OCI-M1 (cell line): ENCODE measurements at regions not wholly inside any gene's neighbourhood (a gene's known extent, or its start where the extent isn't known, plus 50 kb on each side); places are given as distances from the start of the nearest gene placed in this dataset.

Experiments
- DNase-seq: peaks from one replicate; lab custom pipeline; 2025; lab: John Stamatoyannopoulos, UW

GRCh38 chr15:87805117-87805820, 451.3 kb downstream of the NTRK3 start:
- DNase-seq = no peak

DNA sequence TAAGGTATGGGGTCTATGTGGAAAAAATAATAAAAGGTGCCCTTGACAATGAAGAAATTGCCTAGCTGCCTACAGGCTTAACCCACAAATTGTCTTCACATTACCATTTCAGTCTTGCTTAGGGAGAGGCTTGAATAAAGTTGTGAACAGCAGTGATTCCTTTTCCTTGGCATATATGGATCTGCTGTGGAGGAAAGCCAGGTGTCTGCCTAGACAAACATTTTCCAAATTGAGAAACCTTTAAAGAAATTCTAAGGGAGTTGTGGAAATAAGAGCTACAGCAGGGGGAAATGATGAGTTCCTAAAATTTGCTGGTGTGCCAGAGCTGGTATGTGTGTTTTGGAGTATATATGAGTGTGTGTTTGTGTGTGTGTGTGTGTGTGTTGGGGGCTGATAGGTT, 452.1 kb downstream of the NTRK3 start:
- no peak for DNase-seq

GRCh38 chr15:87799838-87800237, 456.7 kb downstream of the NTRK3 start:
- DNase-seq = no peak

- no peak for DNase-seq
These were observed 457.1 kb downstream of the NTRK3 start for GRCh38 chr15:87799428-87799827.

DNA sequence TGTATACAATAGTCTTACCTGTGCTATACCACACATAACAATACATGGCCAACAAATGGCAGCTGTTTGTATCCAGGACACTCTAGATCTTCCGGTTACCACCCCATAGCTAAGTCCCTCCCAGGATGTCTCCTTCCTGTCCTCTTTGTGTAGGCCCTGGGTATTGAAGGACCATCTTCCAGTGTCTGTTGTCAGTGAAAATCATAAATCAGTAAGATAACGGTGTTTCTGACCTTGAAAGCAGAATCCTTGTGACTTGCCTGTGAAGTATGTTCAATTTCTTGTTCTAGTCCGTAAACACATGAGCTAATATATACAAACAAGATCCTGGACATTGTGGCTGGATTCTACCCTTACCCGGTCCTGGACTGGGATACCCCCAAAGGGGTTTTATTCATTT, 462.8 kb downstream of the NTRK3 start:
- no peak for DNase-seq

DNA sequence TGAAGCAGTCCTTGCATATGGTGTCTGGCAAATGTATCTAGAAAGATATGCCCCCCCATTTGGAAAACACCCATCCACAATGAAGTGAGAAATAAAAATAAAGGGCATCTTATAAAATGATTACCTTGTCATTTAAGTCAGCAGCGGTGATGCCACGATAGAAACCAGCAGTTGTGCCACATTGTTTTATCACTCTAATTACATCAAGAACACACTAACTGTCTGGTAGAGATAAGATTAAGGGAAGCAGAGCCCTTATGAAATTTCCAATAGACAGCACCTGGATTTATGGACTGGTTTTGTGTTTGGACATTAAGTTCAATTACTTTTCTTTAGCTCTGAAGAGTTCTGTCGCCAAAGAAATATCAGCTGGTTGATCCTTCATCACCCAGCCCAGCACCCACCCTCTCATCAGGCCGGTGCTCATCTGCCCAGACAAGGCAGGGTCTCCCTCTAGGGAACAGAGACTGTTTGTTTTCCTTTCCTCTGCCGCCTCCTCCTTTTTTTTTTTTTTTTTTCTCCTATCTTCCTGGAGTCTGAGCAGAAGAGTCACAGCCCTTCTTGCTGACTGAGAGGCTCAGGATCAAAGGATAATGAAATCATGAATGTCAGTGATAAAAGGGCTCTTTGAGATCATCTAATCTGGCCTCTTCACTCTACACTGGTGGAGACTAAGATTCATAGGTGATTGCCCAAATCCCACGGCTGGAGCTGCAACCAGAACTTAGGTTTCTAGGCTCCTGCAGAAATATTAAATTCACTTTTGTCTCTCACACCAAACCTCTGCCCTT, 464.1 kb downstream of the NTRK3 start:
- no peak for DNase-seq

- no peak for DNase-seq
These were observed 474.4 kb downstream of the NTRK3 start for GRCh38 chr15:87781959-87782625.

GRCh38 chr15:87779746-87780145, 476.8 kb downstream of the NTRK3 start:
- DNase-seq = no peak

DNA sequence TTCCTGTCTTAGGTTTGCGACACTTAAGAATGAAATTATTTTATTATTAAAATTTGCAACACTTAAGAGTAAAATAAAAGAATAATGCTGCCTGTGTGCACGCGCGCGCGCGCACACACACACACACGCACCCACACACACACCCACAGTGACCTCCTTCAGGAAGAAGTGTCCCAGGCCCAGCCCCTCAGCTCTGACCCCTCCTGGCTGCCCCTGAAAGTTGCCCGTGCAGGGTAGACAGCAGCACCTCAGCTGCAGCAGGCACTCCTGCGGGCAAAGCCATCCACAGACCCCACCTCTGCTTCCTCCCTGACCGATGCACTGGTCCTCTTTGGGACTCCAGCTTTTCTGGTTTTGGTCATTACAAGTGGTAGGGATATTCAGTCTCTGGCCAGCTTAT, 478.2 kb downstream of the NTRK3 start:
- no peak for DNase-seq

DNA sequence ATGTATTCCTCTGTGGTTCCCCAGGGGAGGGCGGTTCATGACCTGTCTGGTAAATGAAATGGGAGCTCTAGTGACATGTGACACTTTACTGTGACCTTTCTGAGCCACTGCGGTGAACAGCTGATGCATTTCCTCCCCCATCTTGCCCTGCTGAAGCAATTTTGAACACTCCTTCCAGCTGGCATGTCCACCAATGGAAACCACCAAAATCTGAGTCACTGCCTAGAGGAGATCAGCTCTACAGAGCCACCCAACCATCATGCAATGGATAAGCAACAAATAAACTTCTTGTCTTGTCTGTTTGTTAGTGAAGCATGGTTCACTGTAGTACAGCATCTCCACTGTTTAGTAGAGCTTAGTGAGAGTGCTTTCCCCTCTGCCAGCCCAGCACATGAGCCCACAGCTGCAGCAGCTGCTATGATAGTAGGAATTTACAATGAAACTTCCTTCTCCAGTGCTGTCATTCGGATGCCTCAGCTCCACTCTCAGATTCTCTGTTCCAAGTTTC, 479.4 kb downstream of the NTRK3 start:
- peak; percentile 56 for DNase-seq

DNA sequence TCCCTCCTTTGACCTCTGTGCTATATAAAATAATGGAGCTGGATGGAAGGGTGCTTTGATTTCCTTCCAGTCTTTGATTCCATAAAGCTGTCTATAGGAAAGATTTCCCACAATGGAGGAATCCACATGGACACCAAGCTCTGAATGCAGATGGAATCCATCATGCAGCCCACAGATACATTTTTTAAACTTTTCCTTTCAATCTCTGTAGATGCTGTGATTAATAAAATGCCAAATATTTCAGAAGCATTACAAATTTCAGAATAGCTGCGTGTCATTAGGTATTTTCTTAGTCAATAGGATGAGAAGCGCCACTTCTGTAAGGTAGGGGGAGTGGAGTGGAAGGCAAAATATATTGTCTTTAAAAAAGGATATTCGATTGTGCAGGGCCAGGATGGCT, 489.0 kb downstream of the NTRK3 start:
- no peak for DNase-seq

GRCh38 chr15:87764461-87765240, 491.9 kb downstream of the NTRK3 start:
- no peak for DNase-seq

GRCh38 chr15:87763837-87764236, 492.7 kb downstream of the NTRK3 start:
- DNase-seq = no peak

DNA sequence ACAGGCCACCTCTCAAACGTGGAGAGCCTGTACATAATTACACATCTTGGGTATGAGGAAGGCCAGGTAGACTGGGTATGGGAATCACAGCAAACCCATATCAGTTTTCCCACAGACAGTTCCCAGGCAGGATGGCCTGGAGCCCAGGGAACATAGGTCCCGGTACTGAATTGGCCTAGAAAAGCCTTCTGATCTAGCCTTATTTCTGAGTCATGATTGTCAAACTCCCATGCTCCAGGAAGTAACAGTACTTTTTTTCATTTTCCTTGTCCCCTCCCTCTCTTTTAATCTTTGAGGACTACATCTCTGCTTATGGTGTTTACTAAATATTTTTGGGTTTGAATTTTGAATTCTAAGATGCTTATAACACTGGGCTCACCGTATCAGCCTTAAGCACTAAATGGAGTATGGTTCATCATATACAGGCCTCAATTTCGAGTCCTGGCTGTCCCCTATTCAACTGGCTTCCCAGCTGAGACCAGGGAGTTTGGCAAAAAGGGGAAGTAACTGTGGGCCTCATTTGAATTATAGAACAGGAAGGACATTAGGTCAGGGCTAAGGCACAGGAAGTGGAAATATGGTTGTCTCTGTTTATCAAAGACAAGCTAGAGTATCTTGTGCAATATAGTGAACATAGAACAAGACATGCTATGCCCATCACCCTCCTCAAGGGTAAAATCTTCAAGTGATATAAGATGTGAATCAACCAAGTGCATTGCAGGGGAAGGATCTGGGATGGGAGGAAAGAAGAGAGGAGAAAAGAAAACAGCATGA, 494.6 kb downstream of the NTRK3 start:
- peak; percentile 87 for DNase-seq

- no peak for DNase-seq
These were observed 495.8 kb downstream of the NTRK3 start for GRCh38 chr15:87760547-87761314.

GRCh38 chr15:87758794-87759418, 497.6 kb downstream of the NTRK3 start:
- DNase-seq = no peak

GRCh38 chr15:87757084-87757483, 499.5 kb downstream of the NTRK3 start:
- no peak for DNase-seq

GRCh38 chr15:87756072-87756471, 500.5 kb downstream of the NTRK3 start:
- DNase-seq = peak; percentile 5

GRCh38 chr15:87755226-87755625, 501.3 kb downstream of the NTRK3 start:
- DNase-seq = no peak

- DNase-seq = no peak
These were observed 503.0 kb downstream of the NTRK3 start for GRCh38 chr15:87753539-87753938.
